ENCODE measurements at regions not wholly inside any gene's neighbourhood (a gene's known extent, or its start where the extent isn't known, plus 50 kb on each side); places are given as distances from the start of the nearest gene placed in this dataset.

DNA sequence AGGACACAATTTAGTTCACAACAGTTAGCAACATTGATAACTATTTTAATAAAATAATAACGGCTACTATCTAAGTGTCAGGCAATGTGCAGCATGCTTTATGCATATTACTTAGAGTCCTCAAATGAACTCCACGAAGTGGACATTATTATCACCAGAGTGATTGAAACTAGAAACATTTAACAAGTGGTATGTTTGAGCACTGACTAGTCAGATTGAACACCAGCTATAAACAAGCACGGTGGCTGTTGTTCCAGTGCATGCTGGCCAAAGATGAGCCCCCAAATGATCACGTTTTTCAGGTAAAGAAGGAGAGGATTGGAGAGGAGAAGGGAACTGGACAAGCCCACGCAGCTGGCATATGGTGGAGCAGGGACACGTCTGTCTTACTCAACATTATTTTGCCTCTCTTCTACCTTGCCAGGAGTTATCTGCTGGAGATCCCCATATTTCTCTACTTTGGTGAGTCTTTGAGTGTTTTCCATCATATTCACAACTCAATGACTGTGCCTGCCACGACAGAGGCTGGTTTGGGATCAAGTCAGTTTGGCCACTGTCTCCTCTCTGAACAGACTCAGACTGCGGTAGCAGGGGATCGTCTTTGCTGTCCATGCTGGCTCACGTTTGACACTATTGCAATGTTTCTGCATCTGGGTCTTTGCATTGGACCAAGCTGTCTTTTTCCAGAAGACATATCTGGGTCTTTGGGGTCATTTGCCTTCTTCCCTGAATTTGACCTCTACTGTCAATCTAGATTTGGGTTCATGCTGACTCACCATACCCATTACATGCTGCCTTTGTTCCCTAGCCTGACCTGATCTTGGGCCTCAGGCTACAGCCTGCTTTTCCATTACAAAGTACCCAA, 66.0 kb upstream of the ACSL3 start:
- no peak overlapping the region for H2AFZ ChIP-seq (ENCODE audit: low read depth, low read length)
- no peaks in the 10 kb centered on the region for H3K9me3 ChIP-seq (replicated peaks; ENCODE audit: control insufficient read depth, insufficient read depth, low read length)
- dilution Hi-C loops (cut with MboI; ENCODE audit: extremely low pct_ligation_motif_present, low sequenced_read_pairs) = no loop called here
- POLR2A ChIA-PET = no interaction called here
- H3K79me2 ChIP-seq (ENCODE audit: control insufficient read depth, insufficient read depth, low read length) = no peaks in the 10 kb centered on the region
- H3K4me1 ChIP-seq (ENCODE audit: control insufficient read depth, extremely low read depth, insufficient read depth, low read length) = peaks cover 11% of the 10 kb centered on the region
- peaks cover 0 to 2% of the 10 kb centered on the region in 2 experiments for H3K27me3 ChIP-seq (ENCODE audit: control insufficient read depth in 2 of 2, insufficient read depth in 2 of 2, low read length in 2 of 2)
- no peak overlapping the region for H3K27ac ChIP-seq (ENCODE audit: insufficient read depth, low read depth, low read length)
- FAIRE-seq (no peak), DNase-seq (ENCODE audit: low read depth, low spot score) (no peak)
- CTCF ChIA-PET = interaction anchor here (1.1 to 3.9 kb wide), 6 partner anchors 10 to 109 kb away, joined by 3 to 20 read pairs (median 5); no protein-coding TSS in a partner anchor
- H4K20me1 ChIP-seq (replicated peaks; ENCODE audit: control insufficient read depth, extremely low read depth, insufficient read depth, low read length) = no peaks in the 10 kb centered on the region
- H3K36me3 ChIP-seq (ENCODE audit: control insufficient read depth in 2 of 2, extremely low read depth in 1 of 2, insufficient read depth in 2 of 2, low read length in 2 of 2) = no peaks in the 10 kb centered on the region
- intact Hi-C loops (cut with micrococcal nuclease) = no loop called here
- TF ChIP-seq POLR2A (IDR thresholded peaks at IDR 0.05; ENCODE audit: low read depth, low read length) = no peak
- TF ChIP-seq GATA2 (IDR thresholded peaks at IDR 0.05; ENCODE audit: insufficient read depth, insufficient read length, low read depth, low read length) = no peak
- no peak for TF ChIP-seq CTCF (IDR thresholded peaks at IDR 0.05; ENCODE audit: extremely low read depth in 1 of 2, insufficient read depth in 1 of 2, low read depth in 1 of 2, low read length in 2 of 2)
- TF ChIP-seq JUN (IDR thresholded peaks at IDR 0.05; ENCODE audit: borderline replicate concordance, insufficient read depth, insufficient read length, low read depth) = no peak
- TF ChIP-seq EZH2 (IDR thresholded peaks at IDR 0.05; ENCODE audit: borderline replicate concordance, low read depth, low read length, severe bottlenecking) = no peak
- no peak for TF ChIP-seq MYC (IDR thresholded peaks at IDR 0.05; ENCODE audit: low read depth, low read length)
- TF ChIP-seq POLR2AphosphoS5 (IDR thresholded peaks at IDR 0.05; ENCODE audit: insufficient read depth, low read depth, low read length) = no peak
- no peak for TF ChIP-seq FOS (IDR thresholded peaks at IDR 0.05; ENCODE audit: borderline replicate concordance, insufficient read depth, low read length)
- no peak for TF ChIP-seq MAX (IDR thresholded peaks at IDR 0.05; ENCODE audit: insufficient read depth, insufficient read length)
- H3K9ac ChIP-seq (replicated peaks; ENCODE audit: extremely low read depth, insufficient read depth, low read length) = no peak overlapping the region
- no peak overlapping the region for H3K4me2 ChIP-seq (ENCODE audit: insufficient read depth, low read length)
- BruUV-seq (replicated peaks) = no TSS peak
- no peaks in the 10 kb centered on the region for H3K9me1 ChIP-seq (replicated peaks; ENCODE audit: control insufficient read depth, extremely low read depth, insufficient read depth, low read length)
- no peak overlapping the region for H3K4me3 ChIP-seq (replicated peaks in 1 of 3; ENCODE audit: insufficient read depth in 1 of 3, low read depth in 1 of 3, low read length in 3 of 3)

All from endothelial cell of umbilical vein (primary cell).